ENCODE measurements at regions not wholly inside any gene's neighbourhood (a gene's known extent, or its start where the extent isn't known, plus 50 kb on each side); places are given as distances from the start of the nearest gene placed in this dataset.

DNA sequence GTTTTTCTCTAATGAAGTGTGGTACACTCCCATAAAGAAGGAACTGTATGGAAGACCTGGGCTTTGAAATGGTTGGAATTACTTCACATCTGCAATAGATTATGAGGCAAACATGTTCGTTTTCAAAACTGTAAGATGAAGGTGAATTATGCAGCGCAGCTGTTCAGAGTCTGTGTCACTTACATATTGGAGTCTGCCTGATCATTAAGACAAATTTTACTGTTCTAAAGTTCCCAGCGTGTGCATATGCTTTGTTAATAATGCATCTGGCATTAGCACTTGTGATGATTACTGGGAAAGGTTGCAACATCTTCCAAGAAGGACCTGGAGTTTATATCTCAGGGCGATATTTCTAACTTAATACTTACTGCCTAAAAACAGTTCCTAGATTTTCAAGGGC lies 255.2 kb upstream of the ZC3H12C start:
- TF ChIP-seq CTCF (IDR thresholded peaks at IDR 0.05) = no peak
- TF ChIP-seq POLR2A (IDR thresholded peaks at IDR 0.05) = no peak
- no peak for TF ChIP-seq POLR2AphosphoS5 (IDR thresholded peaks at IDR 0.05; ENCODE audit: insufficient read depth in 1 of 2, low read depth in 1 of 2)
